Stimulated activated CD4-positive, alpha-beta T cell treated with anti-CD3 and anti-CD28 coated beads, Interleukin-2, amount 100 ng/mL, for 24 hours (primary cell): ENCODE measurements at regions not wholly inside any gene's neighbourhood (a gene's known extent, or its start where the extent isn't known, plus 50 kb on each side); places are given as distances from the start of the nearest gene placed in this dataset.
"Not testable (repeated sequence)": the region's sequence is repeated elsewhere in the genome, so short reads cannot be mapped to it uniquely, and the experiment has no call there.

Source experiments
- DNase-seq, 2 donors: peaks; one replicate each; pipeline ENCODE4 v3.0.0-alpha.2; 2020

GRCh38 chr16:60481591-60481990 is 1554.6 kb downstream of the CDH8 start:
- DNase-seq, result no peak

DNA sequence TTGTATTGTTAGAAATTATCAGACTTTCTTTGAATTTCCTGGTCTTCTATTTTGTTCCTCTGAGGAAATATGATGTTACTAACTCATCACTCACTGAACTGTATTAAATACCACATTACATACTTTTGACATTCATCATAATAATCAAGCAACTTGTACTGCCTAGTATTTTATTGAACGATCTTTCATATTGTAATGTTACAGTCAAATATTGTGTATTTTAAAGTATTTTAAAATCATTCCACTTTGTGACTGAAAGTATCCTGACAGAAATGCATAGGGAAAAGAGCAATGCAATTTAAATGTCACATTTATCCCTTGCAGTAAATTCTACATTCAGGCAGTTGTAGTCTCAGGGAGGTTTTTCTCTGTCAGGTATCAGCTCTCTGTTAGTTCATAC is 1557.4 kb downstream of the CDH8 start:
- no peak for DNase-seq

GRCh38 chr16:60463986-60464385 is 1572.3 kb downstream of the CDH8 start:
- no peak for DNase-seq

- no peak for DNase-seq
Measured at GRCh38 chr16:60459463-60459862, 1576.8 kb downstream of the CDH8 start.

- no peak for DNase-seq
Measured at GRCh38 chr16:60458255-60458654, 1578.0 kb downstream of the CDH8 start.

DNA sequence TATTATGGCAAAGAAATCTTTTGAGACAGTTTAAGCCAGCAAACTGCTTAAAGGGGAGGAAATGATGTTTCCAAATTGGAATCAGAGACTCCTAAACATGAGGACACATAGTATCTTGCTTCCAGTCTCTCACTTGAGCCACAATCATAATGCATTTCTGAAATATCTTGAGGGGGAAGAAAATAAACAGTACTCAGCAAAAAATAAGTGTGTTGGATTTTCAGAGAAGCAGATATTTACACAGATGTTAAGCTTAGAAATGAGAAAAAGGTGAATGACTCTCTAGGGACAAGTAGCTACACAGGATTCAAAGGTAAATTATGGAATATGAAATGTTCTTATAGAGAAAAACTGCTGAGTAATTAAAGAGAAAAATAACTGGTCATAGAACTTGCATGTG is 1583.6 kb downstream of the CDH8 start:
- no peak for DNase-seq

GRCh38 chr16:60438894-60439293 is 1597.3 kb downstream of the CDH8 start:
- DNase-seq, result no peak

GRCh38 chr16:60432472-60432871 is 1603.8 kb downstream of the CDH8 start:
- DNase-seq, result no peak

DNA sequence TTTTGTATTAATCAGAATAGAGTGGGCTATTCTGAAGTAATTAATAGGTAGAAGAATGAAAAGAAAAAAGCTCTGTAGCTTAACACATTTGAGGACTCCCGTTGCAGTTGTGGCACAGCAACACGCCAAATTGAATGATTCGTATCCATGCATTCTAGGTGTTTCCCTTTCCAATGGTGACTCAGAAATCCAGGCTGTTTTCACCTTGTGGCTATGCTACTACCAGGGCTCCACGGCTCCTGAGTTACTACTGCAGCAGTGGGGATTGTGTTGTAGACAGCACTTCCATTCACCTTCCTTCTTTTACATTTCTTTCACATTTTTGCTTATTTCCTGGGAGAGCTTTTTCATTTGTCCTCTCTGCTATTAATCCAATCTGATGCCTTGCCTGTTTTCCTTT is 1616.4 kb downstream of the CDH8 start:
- no peak for DNase-seq

DNA sequence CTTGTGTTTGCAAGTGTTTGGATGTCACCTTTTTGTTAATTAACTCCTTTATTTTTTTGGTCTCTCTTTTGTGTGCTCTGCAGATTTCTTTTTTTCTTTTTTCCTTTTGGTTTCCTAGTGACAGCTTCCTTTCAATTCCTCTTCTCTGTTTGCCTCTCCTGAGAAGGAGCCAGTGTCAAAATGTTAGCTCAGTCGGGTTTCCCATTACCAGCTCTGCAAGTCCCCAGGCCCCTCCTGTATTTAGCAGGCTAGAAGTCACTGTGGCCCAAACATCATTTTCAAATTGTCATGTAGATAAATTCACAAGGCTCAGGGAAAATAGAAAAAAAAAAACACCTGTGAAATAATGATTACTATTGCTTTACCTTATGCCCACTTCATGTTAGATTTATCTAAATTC is 1621.6 kb downstream of the CDH8 start:
- DNase-seq, result no peak

DNA sequence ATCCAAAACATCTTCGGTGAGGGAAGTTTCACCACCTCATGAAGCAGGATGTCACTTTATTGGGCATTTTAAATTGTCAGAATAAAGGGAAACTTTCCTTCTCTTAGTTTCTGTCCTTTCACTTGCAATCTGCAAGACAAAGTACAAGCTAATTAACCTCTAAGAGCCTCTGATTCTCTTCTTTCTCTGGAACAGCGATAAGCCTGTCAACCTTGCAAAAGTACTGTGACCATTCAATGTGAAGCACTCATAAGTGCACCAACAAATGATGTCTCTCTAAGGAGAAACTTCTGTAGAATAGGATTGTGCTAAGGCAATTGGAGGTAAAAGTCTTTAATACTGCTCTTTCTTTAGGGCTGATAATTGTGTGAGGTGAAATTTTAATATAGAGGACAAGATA is 1622.3 kb downstream of the CDH8 start:
- DNase-seq, result no peak

- no peak for DNase-seq
Measured at GRCh38 chr16:60407606-60408005, 1628.6 kb downstream of the CDH8 start.

- no peak for DNase-seq
Measured at GRCh38 chr16:60407034-60407433, 1629.2 kb downstream of the CDH8 start.

DNA sequence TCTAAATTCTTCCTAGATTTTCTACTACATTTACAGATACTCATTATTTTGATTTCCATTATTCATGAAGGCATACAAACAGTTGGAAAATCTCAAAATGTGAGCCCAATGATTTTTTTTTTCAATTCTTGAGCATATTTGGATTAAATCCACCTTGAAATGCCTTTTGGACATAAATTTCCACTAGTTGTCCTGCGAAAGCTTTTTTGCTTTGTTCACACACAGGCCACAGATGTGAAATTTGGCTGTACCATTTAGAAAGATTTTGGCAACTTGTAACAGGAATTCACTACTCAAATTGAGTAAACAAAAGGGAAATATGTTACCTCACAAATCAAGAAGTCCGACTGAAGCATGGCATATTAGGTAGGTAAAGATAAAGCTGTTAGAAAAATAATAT is 1631.0 kb downstream of the CDH8 start:
- no peak for DNase-seq

DNA sequence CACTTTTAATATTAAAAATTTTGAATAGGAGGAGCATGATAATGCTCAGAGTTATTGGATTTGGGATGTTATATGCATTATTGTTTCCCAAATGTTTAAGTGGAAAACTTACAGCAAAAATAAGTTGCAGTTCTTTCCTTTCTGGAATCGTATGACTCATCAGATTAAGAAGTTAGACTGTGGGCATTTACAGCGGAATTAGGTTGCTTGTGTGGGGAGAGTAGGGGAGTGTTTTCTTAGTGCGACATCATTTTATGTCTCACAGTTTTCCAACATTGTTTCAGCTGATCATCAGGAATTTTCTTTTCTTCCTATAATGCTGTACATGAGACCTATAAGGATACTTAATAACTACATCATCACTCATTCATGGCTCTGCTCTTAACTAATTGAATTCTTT is 1631.8 kb downstream of the CDH8 start:
- no peak for DNase-seq

DNA sequence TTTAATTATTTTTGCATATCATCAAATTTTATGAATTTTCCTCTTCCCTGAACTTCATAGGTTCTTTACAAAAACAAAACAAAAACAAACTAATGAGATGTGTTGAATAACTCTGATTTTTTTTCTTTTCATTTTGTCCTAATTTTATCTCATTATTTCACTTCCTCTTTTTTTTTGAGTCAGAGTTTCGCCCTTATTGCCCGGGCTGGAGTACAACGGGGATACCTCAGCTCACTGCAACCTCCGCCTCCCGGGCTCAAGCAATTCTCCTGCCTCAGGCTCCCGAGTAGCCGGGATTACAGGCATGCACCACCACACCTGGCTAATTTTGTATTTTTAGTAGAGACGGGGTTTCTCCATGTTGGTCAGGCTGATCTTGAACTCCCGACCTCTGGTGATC is 1633.3 kb downstream of the CDH8 start:
- not testable (repeated sequence) for DNase-seq

DNA sequence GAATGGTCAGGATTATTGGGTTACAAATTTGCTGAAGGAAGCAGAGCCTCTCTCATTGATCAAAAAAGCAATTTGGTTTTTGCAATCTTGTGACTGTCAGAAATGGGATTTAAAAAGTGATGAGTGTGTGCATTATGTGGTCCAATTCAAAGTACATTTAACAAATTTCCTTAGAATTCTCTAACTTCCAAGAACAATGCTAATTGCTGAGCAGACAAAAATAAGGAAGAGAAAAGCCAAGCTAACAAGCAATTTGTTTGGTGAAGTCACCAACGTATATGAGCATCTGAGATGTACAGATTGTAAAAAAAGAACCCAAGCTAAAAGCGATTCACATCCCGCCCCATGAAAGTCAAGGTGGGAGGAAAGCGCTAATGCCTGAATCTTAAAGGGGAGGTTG is 1643.9 kb downstream of the CDH8 start:
- no peak for DNase-seq

- no peak for DNase-seq
Measured at GRCh38 chr16:60371591-60371990, 1637.5 kb upstream of the GOT2 start.

GRCh38 chr16:60367739-60368138 is 1633.6 kb upstream of the GOT2 start:
- DNase-seq, result no peak

DNA sequence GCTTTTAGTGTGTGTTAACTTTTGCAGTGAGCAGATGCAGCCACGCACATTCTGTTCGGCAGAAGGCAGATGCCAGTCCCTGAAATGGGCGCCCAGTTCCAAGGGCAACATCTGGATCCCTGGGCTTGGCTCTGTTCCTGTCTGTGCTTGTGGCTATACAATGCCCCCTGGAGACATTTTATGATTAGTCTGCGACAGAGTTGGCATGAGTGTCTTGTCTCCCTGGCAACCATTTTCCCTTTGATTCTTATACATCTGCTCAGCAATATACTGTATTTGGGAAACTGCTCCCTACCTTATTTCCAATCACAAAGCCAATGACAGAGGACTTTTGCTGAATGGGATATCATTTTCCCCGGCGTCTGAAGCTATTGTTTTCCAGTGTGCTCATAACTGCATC is 1629.5 kb upstream of the GOT2 start:
- DNase-seq, result no peak

- DNase-seq, result not testable (repeated sequence)
Measured at GRCh38 chr16:60359866-60360265, 1625.8 kb upstream of the GOT2 start.

DNA sequence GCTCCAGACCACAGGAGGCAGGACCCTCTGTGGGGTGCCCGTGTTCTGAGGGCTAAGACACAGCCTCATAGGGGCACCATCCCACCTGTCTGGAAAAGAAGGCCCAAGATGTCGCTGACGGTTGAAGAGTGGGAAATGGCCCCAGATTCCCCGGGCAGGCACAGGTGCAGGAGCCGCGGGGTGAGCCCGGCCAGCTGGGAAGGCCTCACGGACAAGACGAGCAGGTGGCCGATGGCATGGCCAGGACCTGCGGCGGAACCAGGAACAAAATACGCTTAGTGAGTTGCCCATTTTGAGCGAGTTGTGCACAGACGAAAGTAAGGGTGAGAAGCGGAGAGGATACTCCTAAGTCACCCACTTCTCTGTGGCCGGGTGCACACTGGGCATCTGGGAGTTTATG is 1625.3 kb upstream of the GOT2 start:
- not testable (repeated sequence) for DNase-seq

- DNase-seq, result not testable (repeated sequence)
Measured at GRCh38 chr16:60357876-60358522, 1623.9 kb upstream of the GOT2 start.

DNA sequence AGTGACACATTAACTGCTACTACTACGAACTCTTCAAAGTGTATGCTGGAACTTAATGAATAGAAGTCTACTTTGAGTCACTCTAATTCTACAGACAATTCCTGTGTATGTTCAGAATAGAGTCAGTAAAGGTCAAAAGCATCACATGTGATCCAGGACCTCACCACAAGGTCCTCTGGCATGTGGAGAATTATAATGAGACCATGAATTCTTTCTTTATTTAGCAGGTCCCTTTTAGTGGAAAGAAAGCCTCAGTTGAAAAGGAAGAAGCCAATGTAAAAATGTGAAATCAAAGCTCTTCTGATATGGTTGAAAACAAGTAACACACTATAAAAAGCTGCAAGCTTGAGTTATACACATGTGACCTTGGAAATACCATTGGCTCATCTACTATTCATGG is 1612.1 kb upstream of the GOT2 start:
- DNase-seq, result no peak

DNA sequence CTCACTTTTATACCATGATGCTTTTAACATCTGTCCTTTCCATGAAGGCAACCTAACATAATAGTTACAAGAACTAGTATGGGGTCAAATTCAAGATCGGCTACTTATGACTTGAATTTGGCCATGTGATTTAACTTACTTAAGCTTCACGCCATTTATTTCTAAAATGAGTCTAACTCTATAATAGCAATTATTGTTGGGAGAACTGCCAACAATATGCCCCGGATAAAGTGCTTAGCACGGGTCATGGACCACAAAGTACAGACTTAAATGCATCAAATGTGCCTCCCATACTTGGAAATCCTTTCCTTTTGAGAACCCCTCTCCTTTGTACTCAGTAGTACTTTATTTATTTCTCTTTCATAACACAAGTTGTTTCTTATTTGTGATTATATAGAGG is 1603.6 kb upstream of the GOT2 start:
- no peak for DNase-seq

- DNase-seq, result no peak
Measured at GRCh38 chr16:60331168-60331567, 1597.1 kb upstream of the GOT2 start.
